ENCODE measurements at regions not wholly inside any gene's neighbourhood (a gene's known extent, or its start where the extent isn't known, plus 50 kb on each side); places are given as distances from the start of the nearest gene placed in this dataset.

GRCh38 chr11:15861256-15861655 is 495.1 kb downstream of the SOX6 start:
- no peak for FAIRE-seq

GRCh38 chr11:15863411-15863810 is 492.9 kb downstream of the SOX6 start:
- FAIRE-seq: no peak

GRCh38 chr11:15864026-15864805 is 492.1 kb downstream of the SOX6 start:
- no peak for FAIRE-seq

GRCh38 chr11:15865212-15865987 is 490.9 kb downstream of the SOX6 start:
- no peak for FAIRE-seq

GRCh38 chr11:15867871-15868270 is 488.5 kb downstream of the SOX6 start:
- no peak for FAIRE-seq

GRCh38 chr11:15870911-15871310 is 485.4 kb downstream of the SOX6 start:
- no peak for FAIRE-seq

GRCh38 chr11:15871904-15872626 is 484.3 kb downstream of the SOX6 start:
- no peak for FAIRE-seq

GRCh38 chr11:15873501-15873900 is 482.8 kb downstream of the SOX6 start:
- FAIRE-seq: no peak

GRCh38 chr11:15874704-15875103 is 481.6 kb downstream of the SOX6 start:
- FAIRE-seq: no peak

- FAIRE-seq: no peak
These were observed 481.0 kb downstream of the SOX6 start for GRCh38 chr11:15875393-15875792.

GRCh38 chr11:15875943-15876342 is 480.4 kb downstream of the SOX6 start:
- FAIRE-seq: no peak

GRCh38 chr11:15878756-15879155 is 477.6 kb downstream of the SOX6 start:
- FAIRE-seq: no peak

- FAIRE-seq: no peak
These were observed 476.1 kb downstream of the SOX6 start for GRCh38 chr11:15880291-15880690.

- no peak for FAIRE-seq
These were observed 473.4 kb downstream of the SOX6 start for GRCh38 chr11:15882876-15883454.

- FAIRE-seq: no peak
These were observed 472.9 kb downstream of the SOX6 start for GRCh38 chr11:15883455-15883920.

GRCh38 chr11:15884141-15884540 is 472.2 kb downstream of the SOX6 start:
- no peak for FAIRE-seq

GRCh38 chr11:15884777-15885540 is 471.4 kb downstream of the SOX6 start:
- FAIRE-seq: no peak

GRCh38 chr11:15885854-15886253 is 470.5 kb downstream of the SOX6 start:
- no peak for FAIRE-seq

GRCh38 chr11:15886299-15886698 is 470.0 kb downstream of the SOX6 start:
- FAIRE-seq: no peak

- no peak for FAIRE-seq
These were observed 469.5 kb downstream of the SOX6 start for GRCh38 chr11:15886866-15887265.

GRCh38 chr11:15888556-15889345 is 467.6 kb downstream of the SOX6 start:
- FAIRE-seq: no peak

Measured in G401.6 (cell line).